22Rv1 (cell line): ENCODE measurements at regions not wholly inside any gene's neighbourhood (a gene's known extent, or its start where the extent isn't known, plus 50 kb on each side); places are given as distances from the start of the nearest gene placed in this dataset.
"Not testable (repeated sequence)": the region's sequence is repeated elsewhere in the genome, so short reads cannot be mapped to it uniquely, and the experiment has no call there.

ENCODE experiments used
- CTCF ChIP-seq: fragments of 450-650 bp; IDR thresholded peaks from 2 replicates; pipeline ENCODE4 v1.5.1; 2017; ENCODE audit warnings: mild to moderate bottlenecking
- ZFX ChIP-seq: fragments of 450-650 bp; IDR thresholded peaks from 2 replicates; pipeline ENCODE4 v1.6.1; 2017; ENCODE audit warnings: antibody characterized with exemption, borderline replicate concordance

DNA sequence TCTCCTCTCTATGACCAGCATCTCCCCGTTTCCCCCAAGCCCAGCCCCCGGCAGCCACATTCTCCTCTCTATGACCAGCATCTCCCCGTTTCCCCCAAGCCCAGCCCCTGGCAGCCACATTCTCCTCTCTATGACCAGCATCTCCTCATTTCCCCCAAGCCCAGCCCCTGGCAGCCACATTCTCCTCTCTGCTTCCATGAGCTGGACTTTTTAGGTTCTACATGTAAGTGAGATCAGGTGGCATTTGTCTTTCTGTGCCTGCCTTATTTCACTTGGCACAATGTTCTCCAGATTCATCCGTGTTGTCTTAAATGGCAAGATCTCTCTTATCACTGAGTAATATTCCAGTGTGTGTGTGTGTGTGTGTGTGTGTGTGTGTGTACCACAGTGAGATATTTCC, 428.1 kb upstream of the B3GAT1 start:
- not testable (repeated sequence) for TF ChIP-seq CTCF, ZFX
